Fibroblast of lung (primary cell): ENCODE measurements at regions not wholly inside any gene's neighbourhood (a gene's known extent, or its start where the extent isn't known, plus 50 kb on each side); places are given as distances from the start of the nearest gene placed in this dataset.

Source experiments
- CTCF ChIP-seq, 2 donors: IDR thresholded peaks in 1 of 2; conservative IDR thresholded peaks in 1 of 2; 1 replicate in 1 of 2; 2 replicates in 1 of 2; pipeline ENCODE4 v1.5.1; 2011 to 2012; ENCODE audit warnings: low read length in 2 of 2, control low read depth in 1 of 2, inconsistent platforms in 1 of 2, low read depth in 1 of 2, mild to moderate bottlenecking in 1 of 2
- EZH2 ChIP-seq: IDR thresholded peaks from 2 replicates; pipeline ENCODE4 v1.5.1; 2012; ENCODE audit warnings: low read length, control low read depth, mild to moderate bottlenecking; ENCODE audit errors: missing control alignments

GRCh38 chr1:23638188-23638619 is 53.4 kb upstream of the RPL11 start:
- no peak for TF ChIP-seq CTCF (conservative IDR thresholded peaks at IDR 0.05 in 1 of 2, IDR thresholded peaks at IDR 0.05 in 1 of 2; ENCODE audit: low read depth in 1 of 2, low read length in 2 of 2)
- TF ChIP-seq EZH2, result no peak
